CD4-positive, alpha-beta T cell treated with Interleukin-6 at 100 ng/mL for 8 hours (primary cell): ENCODE measurements at regions not wholly inside any gene's neighbourhood (a gene's known extent, or its start where the extent isn't known, plus 50 kb on each side); places are given as distances from the start of the nearest gene placed in this dataset.
A peak's percentile ranks its signal among the peaks of the same experiment; 100 is the strongest.
"Not testable (repeated sequence)": the region's sequence is repeated elsewhere in the genome, so short reads cannot be mapped to it uniquely, and the experiment has no call there.

ENCODE experiments used
- DNase-seq: peaks from one replicate; pipeline ENCODE4 v3.0.0-alpha.2; 2020; ENCODE audit warnings: mixed read lengths, low spot score

GRCh38 chr12:19775241-19775640, 335.9 kb downstream of the AEBP2 start:
- no peak for DNase-seq

- DNase-seq = not testable (repeated sequence)
Measured at GRCh38 chr12:19775976-19776375, 336.7 kb downstream of the AEBP2 start.

- DNase-seq = no peak
Measured at GRCh38 chr12:19778172-19778571, 338.9 kb downstream of the AEBP2 start.

GRCh38 chr12:19778797-19779196, 339.5 kb downstream of the AEBP2 start:
- no peak for DNase-seq

- DNase-seq = no peak
Measured at GRCh38 chr12:19779395-19780056, 340.2 kb downstream of the AEBP2 start.

GRCh38 chr12:19780460-19780859, 341.2 kb downstream of the AEBP2 start:
- DNase-seq = no peak

- no peak for DNase-seq
Measured at GRCh38 chr12:19783547-19784444, 344.5 kb downstream of the AEBP2 start.

- DNase-seq = peak; percentile 4
Measured at GRCh38 chr12:19792028-19792427, 352.7 kb downstream of the AEBP2 start.

GRCh38 chr12:19794116-19794515, 354.8 kb downstream of the AEBP2 start:
- no peak for DNase-seq

GRCh38 chr12:19799216-19799615, 359.9 kb downstream of the AEBP2 start:
- no peak for DNase-seq

- no peak for DNase-seq
Measured at GRCh38 chr12:19799895-19800602, 360.8 kb downstream of the AEBP2 start.

- DNase-seq = no peak
Measured at GRCh38 chr12:19800884-19801283, 361.6 kb downstream of the AEBP2 start.

- DNase-seq = no peak
Measured at GRCh38 chr12:19801941-19802340, 362.6 kb downstream of the AEBP2 start.

- no peak for DNase-seq
Measured at GRCh38 chr12:19802915-19803314, 363.6 kb downstream of the AEBP2 start.

- no peak for DNase-seq
Measured at GRCh38 chr12:19804737-19805136, 365.4 kb downstream of the AEBP2 start.

- no peak for DNase-seq
Measured at GRCh38 chr12:19808371-19808770, 369.1 kb downstream of the AEBP2 start.

GRCh38 chr12:19810213-19810612, 370.9 kb downstream of the AEBP2 start:
- DNase-seq = no peak

- DNase-seq = no peak
Measured at GRCh38 chr12:19811922-19812321, 372.6 kb downstream of the AEBP2 start.

- DNase-seq = no peak
Measured at GRCh38 chr12:19819231-19819630, 379.9 kb downstream of the AEBP2 start.

- no peak for DNase-seq
Measured at GRCh38 chr12:19822476-19822875, 383.2 kb downstream of the AEBP2 start.

GRCh38 chr12:19823326-19823725, 384.0 kb downstream of the AEBP2 start:
- DNase-seq = not testable (repeated sequence)

GRCh38 chr12:19826980-19827550, 387.8 kb downstream of the AEBP2 start:
- no peak for DNase-seq
